Esophagus squamous epithelium (tissue), 5 donors: ENCODE measurements at regions not wholly inside any gene's neighbourhood (a gene's known extent, or its start where the extent isn't known, plus 50 kb on each side); places are given as distances from the start of the nearest gene placed in this dataset.

Experiments
- DNase-seq: peaks from one replicate; lab custom pipeline; 2025; lab: John Stamatoyannopoulos, UW
- H3K27ac ChIP-seq, 4 donors: fragments of 200-600 bp; sonication (generic); one replicate each; pipeline ENCODE4 v1.5.1; 2016 to 2019; ENCODE audit warnings: mild to moderate bottlenecking in 1 of 4
- H3K27me3 ChIP-seq, 4 donors: fragments of 200-600 bp; sonication (generic); 1 replicate in 3 of 4; 2 replicates in 1 of 4; pipeline versions ENCODE4 v1.5.1 to v1.6.0; 2017 to 2021; ENCODE audit warnings: antibody characterized with exemption in 1 of 4
- H3K36me3 ChIP-seq, 3 donors: fragments of 200-600 bp; sonication (generic); one replicate each; pipeline ENCODE4 v1.5.1; 2016 to 2019
- H3K4me1 ChIP-seq, 3 donors: fragments of 200-600 bp; sonication (generic); one replicate each; pipeline ENCODE4 v1.5.1; 2017 to 2019
- H3K4me3 ChIP-seq, 4 donors: fragments of 200-600 bp; sonication (generic); 1 replicate in 3 of 4; 2 replicates in 1 of 4; pipeline ENCODE4 v1.5.1; 2016 to 2019; ENCODE audit warnings: mild to moderate bottlenecking in 2 of 4, moderate library complexity in 1 of 4
- H3K9me3 ChIP-seq, 3 donors: fragments of 200-600 bp; sonication (generic); one replicate each; pipeline ENCODE4 v1.5.1; 2016 to 2019
- CTCF ChIP-seq, 6 experiments: fragments of 450-650 bp in 4 of 6; fragments of 200-600 bp in 2 of 6; sonication (generic) in 2 of 6; IDR thresholded peaks; one replicate each; pipeline ENCODE4 v1.5.1; 2016 to 2019; ENCODE audit warnings: antibody characterized with exemption in 6 of 6, mild to moderate bottlenecking in 4 of 6, moderate library complexity in 4 of 6
- POLR2A ChIP-seq, 4 donors: fragments of 450-650 bp; IDR thresholded peaks; one replicate each; pipeline ENCODE4 v1.6.1; 2017; ENCODE audit warnings: antibody characterized with exemption in 4 of 4, mild to moderate bottlenecking in 4 of 4, moderate library complexity in 3 of 4
- WGBS, 2 donors: methylation state at CpG; one replicate each; pipeline ENCODE4 v1.1.5; 2018; 5-methylcytosine and 5-hydroxymethylcytosine counted together
- intact Hi-C: fragments of 100-400 bp; cut with DNase I; formaldehyde crosslinking; loops from one replicate; pipeline ENCODE4 v1.15.0; 2022
- donor health status: DM: yes; HTN: yes; CAD: no.

- no peaks in the 10 kb centered on the region for H3K27me3 ChIP-seq
- WGBS, 2 donors = 19 to 44% methylated on average over 3 of the region's 3 CpGs
- DNase-seq = no peak
- H3K4me3 ChIP-seq = no peak overlapping the region
- intact Hi-C loops = no loop called here
- no peak overlapping the region for H3K27ac ChIP-seq
- no peaks in the 10 kb centered on the region for H3K4me1 ChIP-seq
- H3K9me3 ChIP-seq = no peaks in the 10 kb centered on the region
- H3K36me3 ChIP-seq = no peaks in the 10 kb centered on the region
- TF ChIP-seq CTCF (IDR thresholded peaks at IDR 0.05) (no peak), POLR2A (IDR thresholded peaks at IDR 0.05) (no peak)
Observed at GRCh38 chr9:119775410-119775809, 406.2 kb upstream of the BRINP1 start.

- DNase-seq = no peak
- no peaks in the 10 kb centered on the region for H3K4me1 ChIP-seq
- no peaks in the 10 kb centered on the region for H3K9me3 ChIP-seq
- 52 to 68% methylated on average over 2 of the region's 2 CpGs for WGBS, 2 donors
- H3K27ac ChIP-seq = no peak overlapping the region
- intact Hi-C loops = no loop called here
- H3K36me3 ChIP-seq = no peaks in the 10 kb centered on the region
- no peaks in the 10 kb centered on the region for H3K27me3 ChIP-seq
- H3K4me3 ChIP-seq = no peak overlapping the region
- no peak for TF ChIP-seq CTCF (IDR thresholded peaks at IDR 0.05)
- TF ChIP-seq POLR2A (IDR thresholded peaks at IDR 0.05) = no peak
Observed at GRCh38 chr9:119773823-119774222, 404.6 kb upstream of the BRINP1 start.

- H3K27me3 ChIP-seq = no peaks in the 10 kb centered on the region
- 96 to 100% methylated on average over 1 of the region's 1 CpG for WGBS, 2 donors
- no peaks in the 10 kb centered on the region for H3K4me1 ChIP-seq
- TF ChIP-seq POLR2A (IDR thresholded peaks at IDR 0.05) (no peak), CTCF (IDR thresholded peaks at IDR 0.05) (no peak)
- no peak for DNase-seq
- no peaks in the 10 kb centered on the region for H3K9me3 ChIP-seq
- no peak overlapping the region for H3K4me3 ChIP-seq
- intact Hi-C loops = no loop called here
- H3K36me3 ChIP-seq = no peaks in the 10 kb centered on the region
- H3K27ac ChIP-seq = no peak overlapping the region
Observed at GRCh38 chr9:119771341-119771740, 402.1 kb upstream of the BRINP1 start.

GRCh38 chr9:119768266-119768665, 399.0 kb upstream of the BRINP1 start:
- Histone ChIP-seq H3K9me3 (no peaks in the 10 kb centered on the region), H3K4me1 (no peaks in the 10 kb centered on the region), H3K36me3 (no peaks in the 10 kb centered on the region), H3K27ac (no peak overlapping the region), H3K27me3 (no peaks in the 10 kb centered on the region), H3K4me3 (no peak overlapping the region)
- DNase-seq = no peak
- TF ChIP-seq POLR2A (IDR thresholded peaks at IDR 0.05) (no peak), CTCF (IDR thresholded peaks at IDR 0.05) (no peak)
- intact Hi-C loops = no loop called here
- WGBS, 2 donors = 60 to 77% methylated on average over 3 of the region's 3 CpGs

GRCh38 chr9:119765632-119766175, 396.5 kb upstream of the BRINP1 start:
- no peak for DNase-seq
- intact Hi-C loops = no loop called here
- no peaks in the 10 kb centered on the region for H3K9me3 ChIP-seq
- 47 to 71% methylated on average over 2 of the region's 2 CpGs for WGBS, 2 donors
- H3K4me3 ChIP-seq = no peak overlapping the region
- H3K27me3 ChIP-seq = no peaks in the 10 kb centered on the region
- H3K4me1 ChIP-seq = no peaks in the 10 kb centered on the region
- no peak for TF ChIP-seq POLR2A (IDR thresholded peaks at IDR 0.05)
- no peak for TF ChIP-seq CTCF (IDR thresholded peaks at IDR 0.05)
- H3K36me3 ChIP-seq = no peaks in the 10 kb centered on the region
- no peak overlapping the region for H3K27ac ChIP-seq
